Activated naive CD8-positive, alpha-beta T cell treated with anti-CD3 and anti-CD28 coated beads, Interleukin-2, amount 10 ng/mL, durations not matched to agents 7 days and 5 days (primary cell): ENCODE measurements at regions not wholly inside any gene's neighbourhood (a gene's known extent, or its start where the extent isn't known, plus 50 kb on each side); places are given as distances from the start of the nearest gene placed in this dataset.
"Not testable (repeated sequence)": the region's sequence is repeated elsewhere in the genome, so short reads cannot be mapped to it uniquely, and the experiment has no call there.

Source experiments
- ATAC-seq: fragments of 150-1000 bp; cut with Tn5 transposase; one replicate; pipeline ENCODE4 v1.10.0; 2021; ENCODE audit warnings: low read depth, moderate library complexity
- POLR2A ChIA-PET: fragments of 350-600 bp; sonication (Branson Sonifier 250); formaldehyde crosslinking; loops from one replicate; lab custom pipeline; 2021; ENCODE audit warnings: antibody characterized with exemption; lab: Charles Lee
- DNase-seq: peaks from one replicate; pipeline ENCODE4 v3.0.0; 2021
- H3K27ac Mint-ChIP-seq: one replicate; pipeline ENCODE4 v1.8.0; 2022; ENCODE audit warnings: mild to moderate bottlenecking, mixed read lengths
- H3K27me3 Mint-ChIP-seq: one replicate; pipeline ENCODE4 v1.8.0; 2022; ENCODE audit warnings: mild to moderate bottlenecking, moderate library complexity, mixed read lengths
- H3K36me3 Mint-ChIP-seq: one replicate; pipeline ENCODE4 v1.8.0; 2021; ENCODE audit warnings: mild to moderate bottlenecking, mixed read lengths
- H3K4me1 Mint-ChIP-seq: one replicate; pipeline ENCODE4 v1.8.0; 2021; ENCODE audit warnings: mixed read lengths
- H3K4me3 Mint-ChIP-seq: one replicate; pipeline ENCODE4 v1.8.0; 2022; ENCODE audit warnings: mild to moderate bottlenecking, moderate library complexity, mixed read lengths
- H3K9me3 Mint-ChIP-seq: one replicate; pipeline ENCODE4 v1.8.0; 2021; ENCODE audit warnings: mixed read lengths

DNA sequence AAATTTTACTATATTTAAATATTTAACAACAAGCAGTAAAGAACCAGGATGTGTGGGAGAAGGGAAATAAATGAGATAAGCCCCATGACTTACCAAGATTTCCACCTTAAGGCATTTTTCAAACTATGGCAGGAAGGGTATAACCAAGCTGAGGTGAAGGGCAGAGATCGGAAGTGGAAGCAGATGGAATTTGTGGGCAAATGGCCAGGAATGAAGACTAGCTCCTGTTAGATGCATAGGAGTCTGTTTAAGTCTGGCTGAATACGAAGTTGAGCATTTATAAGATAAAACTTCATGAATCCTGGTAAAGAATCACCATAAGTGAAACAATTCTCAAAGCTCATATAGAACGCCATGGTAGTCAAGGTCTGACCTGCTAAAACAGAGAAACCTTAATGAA is 163.5 kb downstream of the DIO2 start:
- POLR2A ChIA-PET: no interaction called here
- no peaks in the 10 kb centered on the region for H3K4me1 Mint-ChIP-seq
- ATAC-seq (no peak), DNase-seq (no peak)
- no peak overlapping the region for H3K27ac Mint-ChIP-seq
- H3K27me3 Mint-ChIP-seq: no peaks in the 10 kb centered on the region
- no peaks in the 10 kb centered on the region for H3K36me3 Mint-ChIP-seq
- H3K9me3 Mint-ChIP-seq: peaks cover 2% of the 10 kb centered on the region
- no peak overlapping the region for H3K4me3 Mint-ChIP-seq

DNA sequence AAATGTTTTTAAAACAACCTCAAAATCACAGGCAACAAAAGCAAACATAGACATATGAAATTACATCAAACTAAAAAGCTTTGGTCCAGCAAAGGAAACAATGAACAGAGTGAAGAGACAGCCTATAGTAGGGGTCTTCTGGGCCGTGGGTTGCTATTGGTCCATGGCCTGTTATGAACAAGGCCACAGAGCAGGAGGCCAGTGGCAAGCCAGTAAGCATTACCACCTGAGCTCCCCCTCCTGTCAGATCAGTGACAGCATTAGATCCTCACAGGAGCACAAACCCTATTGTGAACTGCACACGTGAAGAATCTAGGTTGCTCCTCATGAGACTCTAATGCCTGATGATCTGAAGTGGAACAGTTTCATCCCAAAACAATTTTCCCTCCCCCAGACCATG is 174.0 kb downstream of the DIO2 start:
- no peaks in the 10 kb centered on the region for H3K4me1 Mint-ChIP-seq
- no peaks in the 10 kb centered on the region for H3K27me3 Mint-ChIP-seq
- H3K4me3 Mint-ChIP-seq: no peak overlapping the region
- H3K27ac Mint-ChIP-seq: no peak overlapping the region
- DNase-seq (no peak), ATAC-seq (no peak)
- POLR2A ChIA-PET: no interaction called here
- peaks cover 1% of the 10 kb centered on the region for H3K9me3 Mint-ChIP-seq
- H3K36me3 Mint-ChIP-seq: no peaks in the 10 kb centered on the region

DNA sequence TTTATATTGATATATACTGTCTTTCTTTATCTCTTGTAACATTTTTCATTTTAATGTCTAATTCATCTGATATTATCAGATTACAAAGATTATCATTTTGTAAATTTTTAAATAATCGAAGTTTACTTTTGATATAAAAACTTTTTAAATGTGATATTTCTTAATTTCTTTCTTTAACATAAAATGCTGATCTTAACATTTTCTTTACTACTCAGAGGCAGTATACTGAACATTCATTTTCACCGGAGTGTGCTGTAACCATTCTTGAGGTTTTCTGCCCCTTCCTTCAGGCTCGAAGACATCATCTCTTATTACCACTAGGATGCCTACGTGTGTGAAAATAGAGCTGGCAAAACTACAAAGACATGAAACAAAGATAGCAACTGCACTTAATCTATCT is 186.9 kb downstream of the DIO2 start:
- no peak for DNase-seq
- Mint-ChIP-seq H3K4me1 (no peaks in the 10 kb centered on the region), H3K27me3 (no peaks in the 10 kb centered on the region), H3K27ac (no peak overlapping the region), H3K36me3 (no peaks in the 10 kb centered on the region), H3K4me3 (no peak overlapping the region), H3K9me3 (peaks cover 7% of the 10 kb centered on the region)
- POLR2A ChIA-PET: no interaction called here
- no peak for ATAC-seq

DNA sequence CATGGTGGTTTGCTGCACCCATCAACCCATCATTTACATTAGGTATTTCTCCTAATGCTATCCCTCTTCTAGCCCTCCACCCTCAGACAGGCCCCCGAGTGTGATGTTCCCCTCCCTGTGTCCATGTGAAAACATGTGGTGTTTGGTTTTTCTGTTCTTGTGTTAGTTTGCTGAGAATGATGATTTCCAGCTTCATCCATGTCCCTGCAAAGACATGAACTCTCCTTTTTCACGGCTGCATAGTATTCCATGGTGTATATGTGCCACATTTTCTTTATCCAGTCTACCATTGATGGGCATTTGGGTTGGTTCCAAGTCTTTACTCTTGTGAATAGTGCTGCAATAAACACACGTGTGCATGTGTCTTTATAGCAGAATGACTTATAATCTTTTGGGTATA is 192.8 kb downstream of the DIO2 start:
- DNase-seq, H3K27ac Mint-ChIP-seq, H3K9me3 Mint-ChIP-seq, POLR2A ChIA-PET, H3K4me1 Mint-ChIP-seq, H3K27me3 Mint-ChIP-seq, ATAC-seq, H3K36me3 Mint-ChIP-seq, H3K4me3 Mint-ChIP-seq: not testable (repeated sequence)

DNA sequence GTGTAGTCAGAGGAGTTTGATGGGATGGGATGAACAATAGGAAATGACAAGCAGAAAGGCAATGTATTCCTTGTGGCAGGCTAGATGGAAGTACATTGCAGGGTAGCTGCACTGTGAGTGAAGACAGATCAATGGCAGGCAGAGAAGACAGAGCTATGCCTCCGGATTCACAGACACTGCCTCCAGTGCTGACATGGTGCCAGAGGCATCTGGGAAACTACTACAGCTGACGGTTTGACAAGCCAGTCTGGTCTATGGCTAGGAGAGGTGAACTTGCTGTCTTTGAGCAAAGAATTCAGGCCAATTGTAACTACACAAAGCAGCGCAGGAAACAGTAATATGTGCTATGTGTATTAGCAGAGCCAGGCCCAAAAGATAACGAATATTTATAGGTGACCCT is 193.5 kb downstream of the DIO2 start:
- no peaks in the 10 kb centered on the region for H3K27me3 Mint-ChIP-seq
- H3K27ac Mint-ChIP-seq: no peak overlapping the region
- DNase-seq: no peak
- no peaks in the 10 kb centered on the region for H3K4me1 Mint-ChIP-seq
- POLR2A ChIA-PET: no interaction called here
- no peak for ATAC-seq
- no peak overlapping the region for H3K4me3 Mint-ChIP-seq
- peaks cover 2% of the 10 kb centered on the region for H3K9me3 Mint-ChIP-seq
- H3K36me3 Mint-ChIP-seq: no peaks in the 10 kb centered on the region

DNA sequence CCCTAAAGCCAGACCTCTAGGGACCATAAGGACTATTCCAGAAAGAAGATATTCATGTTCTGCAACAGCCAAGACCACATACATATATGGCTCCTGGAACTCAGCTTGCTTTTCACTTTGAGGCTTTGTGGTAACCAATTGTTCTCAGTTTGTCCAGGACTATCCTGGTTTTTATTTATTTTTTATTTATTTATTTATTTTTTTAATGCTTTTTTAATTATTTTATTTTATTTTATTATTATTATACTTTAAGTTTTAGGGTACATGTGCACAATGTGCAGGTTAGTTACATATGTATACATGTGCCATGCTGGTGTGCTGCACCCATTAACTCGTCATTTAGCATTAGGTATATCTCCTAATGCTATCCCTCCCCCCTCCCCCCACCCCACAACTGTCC is 201.1 kb downstream of the DIO2 start:
- H3K27me3 Mint-ChIP-seq, H3K9me3 Mint-ChIP-seq, H3K27ac Mint-ChIP-seq, H3K4me1 Mint-ChIP-seq, POLR2A ChIA-PET, H3K36me3 Mint-ChIP-seq, ATAC-seq, H3K4me3 Mint-ChIP-seq, DNase-seq: not testable (repeated sequence)

DNA sequence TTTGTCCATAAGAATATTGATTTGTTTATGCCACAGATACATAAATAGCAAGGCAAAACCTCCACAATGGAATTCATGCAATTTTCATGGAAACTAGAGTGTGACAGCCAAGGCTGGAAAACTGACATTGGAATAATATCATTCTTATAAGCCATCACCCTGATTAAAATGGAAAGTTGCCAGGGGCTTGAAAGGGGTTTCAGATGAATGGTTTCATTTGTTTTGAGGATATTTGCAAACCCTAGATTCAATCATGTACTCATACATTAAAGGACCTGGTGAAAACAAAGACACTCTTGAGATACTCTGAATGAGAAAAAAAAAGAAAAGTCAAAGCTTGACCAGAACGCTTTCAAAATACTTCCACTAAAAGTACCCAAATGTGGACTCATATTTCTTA is 205.7 kb downstream of the DIO2 start:
- Mint-ChIP-seq H3K27ac (no peak overlapping the region), H3K4me1 (no peaks in the 10 kb centered on the region), H3K9me3 (peaks cover 2% of the 10 kb centered on the region), H3K27me3 (no peaks in the 10 kb centered on the region), H3K36me3 (no peaks in the 10 kb centered on the region), H3K4me3 (no peak overlapping the region)
- ATAC-seq: no peak
- POLR2A ChIA-PET: no interaction called here
- no peak for DNase-seq

DNA sequence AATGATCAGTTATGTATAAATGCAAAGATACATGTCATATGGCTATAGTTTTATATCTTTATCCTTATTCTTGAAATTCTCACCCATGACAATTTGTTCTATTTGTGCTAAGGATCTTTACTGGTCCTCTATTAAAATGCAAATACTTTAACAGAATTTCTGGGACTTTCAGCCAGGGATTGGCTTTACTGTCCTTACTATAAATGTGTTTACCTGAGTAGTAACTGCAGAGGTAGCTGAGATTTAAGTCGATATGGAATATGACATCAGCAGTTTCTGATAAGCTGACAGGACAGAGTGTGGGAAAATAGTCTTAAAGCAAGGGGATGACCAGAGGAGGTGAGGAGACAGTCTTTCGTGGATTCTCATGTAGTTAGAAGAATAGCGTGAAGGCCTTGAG is 206.4 kb downstream of the DIO2 start:
- no peaks in the 10 kb centered on the region for H3K36me3 Mint-ChIP-seq
- no peak overlapping the region for H3K27ac Mint-ChIP-seq
- no peak for ATAC-seq
- H3K4me1 Mint-ChIP-seq: no peaks in the 10 kb centered on the region
- DNase-seq: no peak
- POLR2A ChIA-PET: no interaction called here
- H3K4me3 Mint-ChIP-seq: no peak overlapping the region
- H3K27me3 Mint-ChIP-seq: no peaks in the 10 kb centered on the region
- H3K9me3 Mint-ChIP-seq: peaks cover 2% of the 10 kb centered on the region

DNA sequence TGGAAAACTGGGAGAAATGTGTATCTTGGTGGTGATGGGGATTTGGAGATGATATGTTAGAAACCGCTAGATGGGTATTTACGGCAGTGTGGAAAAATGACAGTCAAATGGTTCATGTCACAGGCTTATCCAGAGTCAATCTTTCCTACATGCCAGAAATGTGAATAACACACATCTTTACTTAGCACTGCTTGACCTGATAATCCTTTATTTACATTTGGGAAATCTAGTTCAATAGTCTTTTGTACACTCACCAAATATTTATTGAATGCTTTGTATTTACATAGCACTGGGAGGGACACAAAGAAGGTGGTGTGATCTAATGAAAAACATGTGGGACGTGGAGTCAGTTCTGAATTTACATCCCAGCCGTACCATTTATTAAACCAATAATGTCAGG is 208.2 kb downstream of the DIO2 start:
- POLR2A ChIA-PET: no interaction called here
- H3K4me1 Mint-ChIP-seq: no peaks in the 10 kb centered on the region
- H3K27me3 Mint-ChIP-seq: no peaks in the 10 kb centered on the region
- no peaks in the 10 kb centered on the region for H3K36me3 Mint-ChIP-seq
- H3K27ac Mint-ChIP-seq: no peak overlapping the region
- DNase-seq (no peak), ATAC-seq (no peak)
- H3K4me3 Mint-ChIP-seq: no peak overlapping the region
- peaks cover 5% of the 10 kb centered on the region for H3K9me3 Mint-ChIP-seq

DNA sequence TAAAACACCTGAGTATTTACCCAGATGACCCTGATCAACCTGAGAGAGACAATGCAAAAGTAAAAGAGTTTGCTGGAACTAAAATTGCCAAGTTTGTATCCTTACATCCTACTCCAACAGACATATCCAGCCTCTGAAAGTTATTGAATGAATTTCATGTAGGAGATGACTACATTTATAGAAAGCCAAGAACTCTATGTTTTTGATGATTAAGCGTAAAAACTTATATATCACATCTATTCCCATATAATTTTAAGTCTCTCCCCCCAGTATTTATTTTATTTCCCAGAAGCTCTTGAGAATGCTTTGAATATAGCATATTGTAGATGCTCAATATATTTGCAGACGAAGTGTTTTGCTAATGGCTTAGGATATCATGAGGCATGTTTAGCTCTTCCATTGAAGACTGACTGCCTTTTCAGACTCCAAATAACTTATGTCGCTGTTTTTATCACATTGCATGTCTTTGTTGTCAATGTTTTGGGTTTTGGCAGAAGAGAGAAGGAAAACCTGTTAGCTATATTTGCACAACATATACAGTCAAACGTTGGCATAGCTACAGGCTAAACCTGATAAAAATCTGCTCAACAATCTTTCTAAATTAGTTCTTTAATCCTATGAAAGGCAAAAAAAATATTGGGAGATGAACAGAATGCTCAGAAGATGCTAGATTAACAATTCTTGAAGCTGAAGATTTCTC is 213.6 kb downstream of the DIO2 start:
- no peaks in the 10 kb centered on the region for H3K27me3 Mint-ChIP-seq
- no peaks in the 10 kb centered on the region for H3K4me1 Mint-ChIP-seq
- POLR2A ChIA-PET: no interaction called here
- H3K4me3 Mint-ChIP-seq: no peak overlapping the region
- H3K36me3 Mint-ChIP-seq: no peaks in the 10 kb centered on the region
- no peak overlapping the region for H3K27ac Mint-ChIP-seq
- DNase-seq (no peak), ATAC-seq (no peak)
- peaks cover 6% of the 10 kb centered on the region for H3K9me3 Mint-ChIP-seq

DNA sequence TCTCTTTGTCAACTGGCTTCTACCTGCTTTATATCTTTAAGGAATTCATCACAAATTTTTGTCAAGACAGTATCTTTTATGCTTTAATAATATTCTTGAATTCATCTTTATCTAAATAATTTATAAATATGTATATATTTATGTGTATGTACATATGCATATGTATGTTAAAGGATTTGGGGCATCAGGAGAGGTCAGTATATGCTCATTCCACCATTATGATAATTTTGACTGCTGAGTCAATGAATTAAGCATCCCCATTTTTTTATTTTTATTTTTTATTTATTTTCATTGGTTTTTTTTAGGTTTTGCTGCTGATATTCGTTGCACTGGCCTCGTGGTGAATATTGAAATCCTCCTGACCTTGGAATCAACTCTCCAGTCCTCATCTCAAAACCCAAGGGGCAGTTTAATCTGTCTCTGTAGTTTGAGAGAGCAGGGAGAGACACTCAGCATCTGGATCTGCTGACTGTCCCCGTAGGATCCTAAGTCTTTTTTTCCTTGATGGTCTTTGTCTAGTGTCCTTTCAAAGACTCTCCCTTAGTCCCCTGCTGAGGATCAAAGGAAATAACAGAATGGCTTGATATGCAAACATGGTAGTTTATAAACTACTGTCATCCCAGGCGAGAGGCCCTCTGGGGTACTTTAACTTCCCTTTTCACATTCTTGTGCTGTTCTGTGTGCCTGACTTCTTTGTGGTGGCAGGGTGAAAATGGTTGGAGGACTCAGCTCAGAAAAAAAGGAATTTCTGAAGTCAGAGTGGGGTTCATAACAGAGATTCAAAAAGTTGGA is 218.7 kb downstream of the DIO2 start:
- Mint-ChIP-seq H3K4me3 (no peak overlapping the region), H3K27ac (no peak overlapping the region), H3K4me1 (no peaks in the 10 kb centered on the region), H3K36me3 (no peaks in the 10 kb centered on the region), H3K9me3 (peaks cover 3% of the 10 kb centered on the region), H3K27me3 (no peaks in the 10 kb centered on the region)
- DNase-seq (no peak), ATAC-seq (no peak)
- POLR2A ChIA-PET: no interaction called here

DNA sequence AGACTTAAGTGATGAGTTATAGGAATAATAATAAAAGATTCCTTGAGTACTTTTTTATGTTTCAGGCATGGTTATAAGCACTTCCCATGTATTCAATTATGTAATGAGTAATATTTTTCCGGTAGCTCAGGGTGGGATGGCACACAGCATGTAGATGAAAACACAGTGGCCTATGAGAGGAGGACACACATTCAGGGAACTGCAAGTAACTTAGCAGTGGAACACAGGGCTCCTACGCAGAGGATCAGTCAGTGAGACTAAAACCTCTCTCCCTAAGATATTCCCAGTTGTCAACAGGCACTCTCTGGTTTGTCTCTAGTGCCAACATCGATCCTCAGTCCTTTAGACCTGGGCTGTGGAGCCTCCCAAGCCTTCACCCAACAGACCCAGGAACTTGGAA is 219.4 kb downstream of the DIO2 start:
- H3K27me3 Mint-ChIP-seq: no peaks in the 10 kb centered on the region
- ATAC-seq (no peak), DNase-seq (no peak)
- POLR2A ChIA-PET: no interaction called here
- no peak overlapping the region for H3K27ac Mint-ChIP-seq
- no peaks in the 10 kb centered on the region for H3K36me3 Mint-ChIP-seq
- H3K4me3 Mint-ChIP-seq: no peak overlapping the region
- peaks cover 3% of the 10 kb centered on the region for H3K9me3 Mint-ChIP-seq
- no peaks in the 10 kb centered on the region for H3K4me1 Mint-ChIP-seq

DNA sequence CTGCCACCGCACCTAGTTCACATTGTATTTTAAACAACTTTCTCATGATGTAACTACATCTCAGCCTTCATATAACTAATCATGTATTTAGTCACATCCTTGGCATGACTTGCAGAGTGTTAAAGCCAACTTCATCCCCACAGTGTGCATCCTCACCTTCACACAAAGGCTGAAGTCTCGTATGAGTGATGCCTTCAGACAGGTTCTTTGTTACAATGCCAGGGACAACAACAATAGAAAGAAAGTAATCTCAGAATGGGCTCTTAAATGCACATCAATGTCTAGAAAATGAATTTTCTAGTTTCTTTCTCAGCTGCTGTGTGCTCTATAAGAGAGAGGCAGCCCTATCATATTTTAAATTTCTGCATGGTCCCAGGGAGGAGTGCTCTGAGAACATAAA is 221.3 kb downstream of the DIO2 start:
- Mint-ChIP-seq H3K4me3 (no peak overlapping the region), H3K9me3 (peaks cover 3% of the 10 kb centered on the region), H3K36me3 (no peaks in the 10 kb centered on the region), H3K27me3 (no peaks in the 10 kb centered on the region), H3K27ac (no peak overlapping the region), H3K4me1 (no peaks in the 10 kb centered on the region)
- POLR2A ChIA-PET: no interaction called here
- DNase-seq: no peak
- ATAC-seq: no peak

DNA sequence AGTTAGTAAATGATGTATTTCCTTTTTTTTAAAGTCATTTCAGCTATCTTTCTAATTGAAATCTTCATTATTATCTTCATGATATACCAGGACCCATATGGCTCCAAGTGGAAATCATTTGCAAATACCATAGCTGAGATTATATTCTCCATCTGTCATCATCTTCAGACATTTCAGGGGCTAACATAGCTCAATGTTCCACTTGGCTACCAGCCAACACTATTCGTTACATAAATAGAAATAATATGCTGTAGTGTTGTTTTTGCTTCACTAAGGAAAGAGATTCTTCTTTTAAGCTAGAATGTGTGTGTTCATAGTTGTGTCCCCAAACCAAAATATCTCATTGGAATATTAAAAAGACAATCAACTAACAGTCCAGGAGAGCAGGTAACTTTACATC is 225.1 kb downstream of the DIO2 start:
- no peak for ATAC-seq
- H3K4me3 Mint-ChIP-seq: no peak overlapping the region
- no peaks in the 10 kb centered on the region for H3K4me1 Mint-ChIP-seq
- POLR2A ChIA-PET: no interaction called here
- H3K9me3 Mint-ChIP-seq: no peaks in the 10 kb centered on the region
- no peaks in the 10 kb centered on the region for H3K27me3 Mint-ChIP-seq
- DNase-seq: no peak
- H3K27ac Mint-ChIP-seq: no peak overlapping the region
- H3K36me3 Mint-ChIP-seq: no peaks in the 10 kb centered on the region
